Upper lobe of right lung (tissue), 1 donor: ENCODE measurements at regions not wholly inside any gene's neighbourhood (a gene's known extent, or its start where the extent isn't known, plus 50 kb on each side); places are given as distances from the start of the nearest gene placed in this dataset.

Experiments
- ATAC-seq: fragments of 200-7000 bp; cut with Tn5 transposase; one replicate; pipeline ENCODE4 v1.9.1; 2020; ENCODE audit warnings: mild to moderate bottlenecking, moderate library complexity
- DNase-seq: peaks from one replicate; pipeline ENCODE4 v3.0.0-alpha.2; 2020
- H3K27ac ChIP-seq: fragments of 200-600 bp; one replicate; pipeline ENCODE4 v1.8.0; 2022
- H3K27me3 ChIP-seq: fragments of 200-600 bp; one replicate; pipeline ENCODE4 v1.8.0; 2022; ENCODE audit warnings: mild to moderate bottlenecking
- H3K36me3 ChIP-seq: fragments of 200-600 bp; one replicate; pipeline ENCODE4 v1.8.0; 2022
- H3K4me1 ChIP-seq: fragments of 200-600 bp; one replicate; pipeline ENCODE4 v1.8.0; 2022
- H3K4me3 ChIP-seq: fragments of 200-600 bp; one replicate; pipeline ENCODE4 v1.8.0; 2022; ENCODE audit warnings: mild to moderate bottlenecking
- H3K9me3 ChIP-seq: fragments of 200-600 bp; one replicate; pipeline ENCODE4 v1.8.0; 2022
- CTCF ChIP-seq: fragments of 200-600 bp; IDR thresholded peaks from one replicate; pipeline ENCODE4 v1.8.0; 2022; ENCODE audit warnings: antibody characterized with exemption
- intact Hi-C: fragments of 100-400 bp; cut with DNase I; formaldehyde crosslinking; loops from one replicate; pipeline ENCODE4 v1.11.0; 2022
- donor health status: DM: no; HTN: yes; CAD: no; lungs with severe emphysema.

GRCh38 chr2:225971433-225971832, 571.9 kb downstream of the NYAP2 start:
- ATAC-seq (no peak), DNase-seq (no peak)
- Histone ChIP-seq H3K4me1 (no peaks in the 10 kb centered on the region), H3K9me3 (no peaks in the 10 kb centered on the region), H3K27ac (no peak overlapping the region), H3K36me3 (no peaks in the 10 kb centered on the region), H3K4me3 (no peak overlapping the region), H3K27me3 (no peaks in the 10 kb centered on the region)
- no peak for TF ChIP-seq CTCF
- intact Hi-C loops: no loop called here

GRCh38 chr2:225948903-225949302, 549.4 kb downstream of the NYAP2 start:
- peaks cover 6% of the 10 kb centered on the region for H3K9me3 ChIP-seq
- no peak for DNase-seq
- H3K27ac ChIP-seq: no peak overlapping the region
- intact Hi-C loops: no loop called here
- no peak overlapping the region for H3K4me3 ChIP-seq
- no peaks in the 10 kb centered on the region for H3K4me1 ChIP-seq
- no peak for TF ChIP-seq CTCF
- H3K36me3 ChIP-seq: no peaks in the 10 kb centered on the region
- H3K27me3 ChIP-seq: no peaks in the 10 kb centered on the region
- ATAC-seq: no peak

- ATAC-seq: no peak
- no peaks in the 10 kb centered on the region for H3K4me1 ChIP-seq
Observed at GRCh38 chr2:225938991-225939390, 539.5 kb downstream of the NYAP2 start.

DNA sequence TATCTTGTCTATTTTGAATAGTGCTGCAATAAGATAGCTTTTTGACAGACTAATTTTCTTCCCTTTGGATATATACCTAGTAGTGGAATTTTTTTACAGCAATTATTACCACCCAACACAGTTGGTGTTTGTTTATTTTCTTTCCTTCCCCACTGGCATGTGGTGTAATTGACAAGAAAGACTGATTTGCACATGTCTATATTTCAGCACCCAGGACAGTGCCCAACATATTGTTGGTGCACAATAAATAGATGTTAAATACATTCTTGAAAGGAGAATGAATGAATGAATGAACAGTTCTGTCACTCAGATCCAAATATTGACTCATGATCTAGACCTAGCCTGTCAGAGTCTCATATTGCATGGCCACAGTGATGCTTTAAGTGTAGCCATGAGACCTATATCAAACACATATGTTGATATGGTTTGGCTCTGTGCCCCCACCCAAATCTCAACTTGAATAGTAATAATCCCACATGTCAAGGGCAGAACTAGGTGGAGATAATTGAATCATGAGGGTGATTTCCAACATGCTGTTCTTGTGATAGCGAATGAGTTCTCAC, 538.2 kb downstream of the NYAP2 start:
- no peaks in the 10 kb centered on the region for H3K4me1 ChIP-seq
- no peak for DNase-seq
- no peak overlapping the region for H3K4me3 ChIP-seq
- no peak for TF ChIP-seq CTCF
- H3K36me3 ChIP-seq: no peaks in the 10 kb centered on the region
- H3K9me3 ChIP-seq: no peaks in the 10 kb centered on the region
- H3K27ac ChIP-seq: no peak overlapping the region
- intact Hi-C loops: no loop called here
- no peaks in the 10 kb centered on the region for H3K27me3 ChIP-seq
- ATAC-seq: no peak

More at GRCh38 chr2:225938991-225939390, 539.5 kb downstream of the NYAP2 start:
- Histone ChIP-seq H3K4me3 (no peak overlapping the region), H3K27ac (no peak overlapping the region), H3K36me3 (no peaks in the 10 kb centered on the region), H3K27me3 (no peaks in the 10 kb centered on the region), H3K9me3 (no peaks in the 10 kb centered on the region)
- no peak for DNase-seq
- TF ChIP-seq CTCF: no peak
- intact Hi-C loops: no loop called here

DNA sequence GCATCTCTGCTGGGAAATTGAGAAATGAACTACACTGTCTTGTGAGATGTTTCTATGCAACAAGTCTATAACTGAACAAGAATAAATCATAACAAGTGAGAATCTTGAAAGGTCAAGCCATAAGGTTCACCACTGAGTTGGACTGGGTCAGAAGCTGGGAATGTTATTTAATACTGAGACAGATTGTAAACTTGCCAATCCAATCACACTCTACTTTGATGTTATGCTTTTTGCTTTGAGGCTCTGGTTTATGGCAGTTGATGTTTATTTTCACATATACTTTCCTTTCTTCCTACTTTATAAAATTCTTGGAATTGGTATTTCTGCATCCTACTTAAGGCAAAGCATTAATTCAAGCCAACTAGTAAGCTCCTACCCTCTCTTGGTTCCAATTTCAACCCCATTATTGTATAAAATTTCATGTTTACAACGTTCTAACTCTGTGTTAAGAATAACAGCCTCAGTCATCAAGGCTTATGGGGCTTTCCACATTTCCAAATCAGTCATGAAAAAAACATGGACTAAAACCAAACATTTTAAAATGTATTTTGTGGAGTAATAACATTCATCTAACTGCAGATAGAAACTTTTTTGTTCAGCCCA, 533.4 kb downstream of the NYAP2 start:
- intact Hi-C loops: no loop called here
- Histone ChIP-seq H3K27me3 (no peaks in the 10 kb centered on the region), H3K9me3 (no peaks in the 10 kb centered on the region), H3K4me3 (no peak overlapping the region), H3K27ac (no peak overlapping the region), H3K4me1 (no peaks in the 10 kb centered on the region), H3K36me3 (no peaks in the 10 kb centered on the region)
- ATAC-seq (no peak), DNase-seq (no peak)
- no peak for TF ChIP-seq CTCF

- Histone ChIP-seq H3K27me3 (no peaks in the 10 kb centered on the region), H3K27ac (no peak overlapping the region), H3K4me1 (no peaks in the 10 kb centered on the region), H3K9me3 (no peaks in the 10 kb centered on the region), H3K36me3 (no peaks in the 10 kb centered on the region), H3K4me3 (no peak overlapping the region)
- no peak for ATAC-seq
- no peak for TF ChIP-seq CTCF
- no peak for DNase-seq
- intact Hi-C loops: no loop called here
Observed at GRCh38 chr2:225930687-225931086, 531.2 kb downstream of the NYAP2 start.
